SK-N-SH (cell line): ENCODE measurements at regions not wholly inside any gene's neighbourhood (a gene's known extent, or its start where the extent isn't known, plus 50 kb on each side); places are given as distances from the start of the nearest gene placed in this dataset.
"Not testable (repeated sequence)": the region's sequence is repeated elsewhere in the genome, so short reads cannot be mapped to it uniquely, and the experiment has no call there.

Experiments used
- CTCF ChIA-PET: fragments of 300-600, 350-600 bp; formaldehyde crosslinking; extraction: SDS; loops from one replicate; lab custom pipeline; 2021; lab: Yijun Ruan, JAX
- POLR2A ChIA-PET: fragments of 350-600 bp; sonication (Branson Sonifier 250); formaldehyde crosslinking; extraction: SDS; loops from one replicate; lab custom pipeline; 2020; ENCODE audit warnings: antibody characterized with exemption, inconsistent platforms; lab: Yijun Ruan, JAX
- DNase-seq: peaks from one replicate; pipeline ENCODE4 v3.0.0; 2012
- H2AFZ ChIP-seq: fragments of 200-600 bp; sonication (generic); 2 replicates; pipeline ENCODE4 v1.8.1; 2016; ENCODE audit warnings: antibody characterized with exemption, mild to moderate bottlenecking, low read depth
- H3F3A ChIP-seq: fragments of 200-600 bp; sonication (generic); replicated peaks from 2 replicates; pipeline ENCODE3; 2016; ENCODE audit warnings: antibody characterized with exemption, mild to moderate bottlenecking; ENCODE audit not compliant: insufficient read depth
- H3K27ac ChIP-seq, 2 experiments: fragments of 200-500 bp in 1 of 2; fragments of 200-600 bp in 1 of 2; sonication (Bioruptor generic) in 1 of 2; sonication (generic), shearing (Covaris generic) in 1 of 2; 2 replicates each; pipeline versions ENCODE4 v1.5.1 to v1.6.1; 2014 to 2016; ENCODE audit warnings: low read depth in 2 of 2, inconsistent platforms in 1 of 2, low read length in 1 of 2, mild to moderate bottlenecking in 1 of 2, mixed read lengths in 1 of 2
- H3K27me3 ChIP-seq: fragments of 200-600 bp; sonication (generic), shearing (Covaris generic); 2 replicates; pipeline ENCODE4 v1.6.1; 2016; ENCODE audit warnings: mixed run types; ENCODE audit not compliant: insufficient read depth
- H3K36me3 ChIP-seq, 2 experiments: fragments of 200-500 bp in 1 of 2; fragments of 200-600 bp in 1 of 2; sonication (Bioruptor generic) in 1 of 2; sonication (generic) in 1 of 2; replicated peaks in 1 of 2; 2 replicates each; pipeline versions ENCODE3 to v1.5.1; 2014 to 2016; ENCODE audit warnings: low read length in 1 of 2, mild to moderate bottlenecking in 1 of 2; ENCODE audit not compliant: insufficient read depth in 2 of 2, control insufficient read depth in 1 of 2
- H3K4me1 ChIP-seq, 2 experiments: fragments of 200-500 bp in 1 of 2; fragments of 200-600 bp in 1 of 2; sonication (Bioruptor generic) in 1 of 2; sonication (generic), shearing (Covaris generic) in 1 of 2; 2 replicates each; pipeline versions ENCODE4 v1.5.1 to v1.6.1; 2014 to 2016; ENCODE audit warnings: low read depth in 1 of 2, low read length in 1 of 2, mixed run types in 1 of 2; ENCODE audit not compliant: insufficient read depth in 2 of 2, control insufficient read depth in 1 of 2
- H3K4me2 ChIP-seq: fragments of 200-600 bp; sonication (generic), shearing (Covaris generic); 2 replicates; pipeline ENCODE4 v1.6.1; 2017; ENCODE audit warnings: mixed run types
- H3K4me3 ChIP-seq, 2 experiments: fragments of 200-500 bp in 1 of 2; fragments of 200-600 bp in 1 of 2; sonication (Bioruptor generic) in 1 of 2; sonication (generic), shearing (Covaris generic) in 1 of 2; 2 replicates each; pipeline versions ENCODE4 v1.5.1 to v1.8.1; 2014 to 2016; ENCODE audit warnings: low read depth in 2 of 2, inconsistent platforms in 1 of 2, low read length in 1 of 2, mild to moderate bottlenecking in 1 of 2, mixed read lengths in 1 of 2, moderate library complexity in 1 of 2
- H3K79me2 ChIP-seq: fragments of 200-600 bp; sonication (generic); 2 replicates; pipeline ENCODE4 v1.8.1; 2017; ENCODE audit warnings: mild to moderate bottlenecking; ENCODE audit not compliant: insufficient read depth
- H3K9ac ChIP-seq: fragments of 200-600 bp; sonication (generic); 2 replicates; pipeline ENCODE4 v1.6.1; 2017; ENCODE audit warnings: mixed run types
- H3K9me2 ChIP-seq: fragments of 200-600 bp; sonication (generic); 2 replicates; pipeline ENCODE4 v1.6.1; 2017; ENCODE audit warnings: mixed run types
- H3K9me3 ChIP-seq: fragments of 200-600 bp; sonication (generic); 2 replicates; pipeline ENCODE4 v1.6.1; 2017; ENCODE audit warnings: mixed run types, mild to moderate bottlenecking, moderate library complexity
- H4K20me1 ChIP-seq: fragments of 200-600 bp; sonication (generic); 2 replicates; pipeline ENCODE4 v1.6.1; 2017; ENCODE audit warnings: mild to moderate bottlenecking, mixed run types; ENCODE audit not compliant: insufficient read depth
- CHD2 ChIP-seq: fragments of 150-350 bp; IDR thresholded peaks from 2 replicates; pipeline ENCODE4 v1.6.1; 2018; ENCODE audit warnings: low read length; ENCODE audit not compliant: partially characterized antibody
- CTCF ChIP-seq: fragments of 200-600 bp; sonication (generic); IDR thresholded peaks from 2 replicates; pipeline ENCODE4 v1.6.1; 2017; ENCODE audit warnings: antibody characterized with exemption, mild to moderate bottlenecking, moderate library complexity
- FOXJ3 ChIP-seq: sonication (generic); formaldehyde crosslinking; IDR thresholded peaks from 2 replicates; pipeline ENCODE4 v1.5.1; 2020; ENCODE audit warnings: mild to moderate bottlenecking, missing genetic modification reagents
- FOXM1 ChIP-seq: IDR thresholded peaks from 2 replicates; pipeline ENCODE4 v1.4.0; 2012; ENCODE audit warnings: low read depth, mild to moderate bottlenecking
- GABPA ChIP-seq: IDR thresholded peaks from 2 replicates; pipeline ENCODE4 v1.4.0; 2012; ENCODE audit warnings: low read depth, mild to moderate bottlenecking
- IRF3 ChIP-seq: fragments of 150-350 bp; IDR thresholded peaks from 2 replicates; pipeline ENCODE4 v1.6.1; 2016; ENCODE audit warnings: mild to moderate bottlenecking, low read depth, low read length
- RCOR1 ChIP-seq: fragments of 150-350 bp; IDR thresholded peaks from 2 replicates; pipeline ENCODE4 v1.6.1; 2017; ENCODE audit warnings: antibody characterized with exemption, low read length
- REST ChIP-seq: IDR thresholded peaks from 2 replicates; pipeline ENCODE4 v1.6.1; 2012; ENCODE audit warnings: mild to moderate bottlenecking, low read depth, low read length, moderate library complexity
- RFX5 ChIP-seq: IDR thresholded peaks from 2 replicates; pipeline ENCODE4 v1.6.1; 2012; ENCODE audit warnings: mild to moderate bottlenecking, improper control_type of control experiment, low read length
- TAF1 ChIP-seq: IDR thresholded peaks from 2 replicates; pipeline ENCODE4 v1.6.1; 2012; ENCODE audit warnings: low read depth, mild to moderate bottlenecking, low read length, moderate library complexity, borderline replicate concordance
- TCF12 ChIP-seq: IDR thresholded peaks from 2 replicates; pipeline ENCODE4 v1.4.0; 2012
- ZBTB33 ChIP-seq: IDR thresholded peaks from 2 replicates; pipeline ENCODE4 v1.4.0; 2012; ENCODE audit warnings: low read depth, borderline replicate concordance
- WGBS: methylation state at CpG from one replicate; pipeline ENCODE4 v1.1.6; 2017; ENCODE audit warnings: low lambda C conversion rate; 5-methylcytosine and 5-hydroxymethylcytosine counted together

- TF ChIP-seq IRF3 (no peak), TCF12 (no peak), CTCF (no peak), FOXM1 (no peak), RFX5 (no peak), FOXJ3 (CRISPR knock-in tag) (no peak), CHD2 (no peak), TAF1 (no peak)
Observed at GRCh38 chr5:157942595-157942994, 83.7 kb upstream of the CLINT1 start (continued).

GRCh38 chr5:157941616-157942015 is 82.7 kb upstream of the CLINT1 start:
- POLR2A ChIA-PET, result no interaction called here
- CTCF ChIA-PET, result no interaction called here
- H4K20me1 ChIP-seq, result no peaks in the 10 kb centered on the region
- no peaks in the 10 kb centered on the region for H3F3A ChIP-seq
- H3K9me3 ChIP-seq, result no peaks in the 10 kb centered on the region
- no peak overlapping the region for H3K9ac ChIP-seq
- no peak overlapping the region for H3K4me2 ChIP-seq
- no peak overlapping the region for H3K4me3 ChIP-seq
- no peak overlapping the region for H3K27ac ChIP-seq
- H3K79me2 ChIP-seq, result no peaks in the 10 kb centered on the region
- WGBS, result 58% methylated on average over 3 of the region's 3 CpGs
- no peaks in the 10 kb centered on the region for H3K36me3 ChIP-seq
- DNase-seq, result no peak
- TF ChIP-seq RCOR1, result no peak
- TF ChIP-seq GABPA, result no peak
- TF ChIP-seq TCF12, result no peak
- no peak for TF ChIP-seq ZBTB33
- TF ChIP-seq REST, result no peak
- H3K4me1 ChIP-seq, result no peaks in the 10 kb centered on the region
- H2AFZ ChIP-seq, result no peak overlapping the region
- no peaks in the 10 kb centered on the region for H3K27me3 ChIP-seq
- no peaks in the 10 kb centered on the region for H3K9me2 ChIP-seq

GRCh38 chr5:157938101-157938500 is 79.2 kb upstream of the CLINT1 start:
- H3K9me2 ChIP-seq, H3F3A ChIP-seq, H3K4me2 ChIP-seq, POLR2A ChIA-PET, H3K9ac ChIP-seq, H3K79me2 ChIP-seq, H3K27ac ChIP-seq, H3K36me3 ChIP-seq, H3K9me3 ChIP-seq, H3K4me3 ChIP-seq, H3K4me1 ChIP-seq, H2AFZ ChIP-seq, H4K20me1 ChIP-seq, H3K27me3 ChIP-seq, DNase-seq: not testable (repeated sequence)
- CTCF ChIA-PET, result interaction anchor here (0.6 to 6.8 kb wide), 5 partner anchors 11 to 176 kb away, joined by 3 to 36 read pairs (median 3); no protein-coding TSS in a partner anchor
- 73% methylated on average over 6 of the region's 6 CpGs for WGBS
